ENCODE measurements at regions not wholly inside any gene's neighbourhood (a gene's known extent, or its start where the extent isn't known, plus 50 kb on each side); places are given as distances from the start of the nearest gene placed in this dataset.

- no peak for DNase-seq (ENCODE audit: low spot score)
- intact Hi-C loops (cut with DNase I) = no loop called here
Measured at GRCh38 chr15:69529141-69529540, 76.5 kb downstream of the RPLP1 start.

GRCh38 chr15:69529961-69530633, 77.5 kb downstream of the RPLP1 start:
- DNase-seq (ENCODE audit: low spot score) = no peak
- intact Hi-C loops (cut with DNase I) = no loop called here

DNA sequence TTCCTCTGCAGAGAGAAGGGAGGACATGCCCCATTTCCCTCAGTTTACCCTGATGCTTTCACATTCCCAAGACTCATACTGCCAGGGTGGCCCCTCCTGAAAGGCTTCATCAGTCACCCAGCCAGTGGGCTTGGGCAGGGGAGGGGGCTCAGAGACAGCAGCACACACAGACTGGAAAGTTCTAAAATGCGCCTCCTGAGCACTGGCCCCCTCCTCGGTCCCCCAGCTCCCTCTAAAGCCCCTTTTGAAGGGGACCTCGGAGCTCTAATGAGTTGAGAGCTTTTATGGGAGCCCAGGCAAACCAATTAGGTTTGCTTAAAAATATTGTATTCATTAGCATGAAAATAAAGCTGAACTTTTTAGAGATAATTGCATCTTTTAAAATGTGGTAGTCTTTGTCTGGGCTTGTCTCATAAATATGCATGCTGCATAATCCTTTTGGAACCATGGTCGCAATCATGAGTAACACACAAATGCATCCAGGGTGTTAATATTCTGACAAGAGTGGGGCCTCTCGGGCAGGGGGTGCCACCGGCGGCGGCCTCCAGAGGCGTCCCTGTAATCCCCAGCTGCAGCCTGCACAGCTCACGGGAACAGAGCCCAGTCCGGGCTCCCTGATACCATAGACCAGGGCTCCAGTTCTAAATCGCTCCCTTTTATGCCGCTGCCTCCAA, 78.5 kb downstream of the RPLP1 start:
- intact Hi-C loops (cut with DNase I) = no loop called here
- DNase-seq (ENCODE audit: low spot score) = no peak

- DNase-seq (ENCODE audit: low spot score) = no peak
- intact Hi-C loops (cut with DNase I) = no loop called here
Measured at GRCh38 chr15:69531665-69532027, 79.0 kb downstream of the RPLP1 start.

GRCh38 chr15:69532066-69532465, 79.4 kb downstream of the RPLP1 start:
- intact Hi-C loops (cut with DNase I) = no loop called here
- no peak for DNase-seq (ENCODE audit: low spot score)

GRCh38 chr15:69532856-69533255, 80.2 kb downstream of the RPLP1 start:
- intact Hi-C loops (cut with DNase I) = no loop called here
- no peak for DNase-seq (ENCODE audit: low spot score)

DNA sequence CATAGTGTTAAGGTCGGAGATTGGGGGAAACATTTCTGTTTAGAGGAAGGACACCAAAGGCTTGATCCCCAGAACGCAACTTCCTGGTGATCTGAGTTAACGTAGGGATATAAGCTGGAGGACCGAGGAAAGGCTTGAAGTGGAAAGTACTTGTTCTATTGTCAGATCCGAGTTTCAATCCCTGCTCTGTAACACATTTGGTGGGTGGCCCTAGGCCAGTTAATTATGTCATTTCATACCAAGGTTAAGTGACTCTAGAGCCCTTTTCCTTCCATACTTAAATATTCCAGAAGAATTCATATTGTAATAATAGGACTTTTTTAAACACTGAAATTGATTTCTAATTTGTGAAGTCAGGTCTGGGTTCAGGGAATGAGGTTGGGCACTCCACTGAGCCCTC, 80.9 kb downstream of the RPLP1 start:
- DNase-seq (ENCODE audit: low spot score) = no peak
- intact Hi-C loops (cut with DNase I) = no loop called here

DNA sequence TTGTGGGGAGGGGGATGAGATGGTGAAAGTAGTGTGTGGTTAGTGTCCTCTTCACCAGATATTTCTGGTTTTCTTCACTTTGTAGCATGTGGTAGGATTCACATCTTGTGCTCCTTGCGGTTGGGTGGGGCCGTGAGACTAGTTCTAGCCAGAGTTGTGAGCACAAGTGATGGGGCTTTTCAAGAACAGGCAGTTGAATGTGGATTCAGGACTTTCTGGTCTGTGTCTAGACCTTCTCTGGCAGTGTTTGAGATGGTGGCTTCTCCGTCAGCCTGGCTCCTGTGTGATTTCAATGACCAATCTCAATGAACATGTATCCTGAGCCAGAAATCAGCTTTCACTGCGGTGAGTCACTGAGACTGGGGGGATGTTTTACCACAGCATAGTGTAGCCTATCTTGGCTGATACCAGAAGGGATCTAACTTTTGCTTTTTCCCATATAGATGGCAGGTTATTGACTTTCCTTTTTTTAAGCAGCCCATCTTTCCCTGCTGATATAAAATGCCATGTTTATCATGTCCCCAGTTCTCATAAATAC, 82.6 kb downstream of the RPLP1 start:
- no peak for DNase-seq (ENCODE audit: low spot score)
- intact Hi-C loops (cut with DNase I) = no loop called here

DNA sequence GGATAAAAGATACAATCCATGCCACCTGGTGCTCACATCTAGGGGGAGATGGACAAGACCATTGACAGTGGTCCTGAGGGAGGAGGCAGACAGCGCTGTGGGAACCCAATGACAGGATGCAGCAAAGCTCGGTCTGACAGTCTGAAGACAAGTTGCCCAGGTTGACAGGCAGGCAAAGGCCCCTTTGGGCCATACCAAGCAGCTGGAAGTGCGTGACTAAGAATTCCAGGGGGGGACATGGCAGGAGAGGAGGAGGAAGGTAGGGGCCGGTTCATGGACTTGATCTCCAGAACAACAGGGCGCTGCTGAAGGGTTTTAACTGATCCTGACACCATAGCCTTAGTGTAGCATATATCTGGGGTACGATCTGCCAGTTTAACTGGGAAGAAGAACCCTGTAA, 83.4 kb downstream of the RPLP1 start:
- DNase-seq (ENCODE audit: low spot score) = no peak
- intact Hi-C loops (cut with DNase I) = no loop called here

GRCh38 chr15:69536726-69537512, 84.3 kb downstream of the RPLP1 start:
- intact Hi-C loops (cut with DNase I) = no loop called here
- no peak for DNase-seq (ENCODE audit: low spot score)

- intact Hi-C loops (cut with DNase I) = no loop called here
- no peak for DNase-seq (ENCODE audit: low spot score)
Measured at GRCh38 chr15:69537901-69538300, 85.3 kb downstream of the RPLP1 start.

- DNase-seq (ENCODE audit: low spot score) = no peak
- intact Hi-C loops (cut with DNase I) = no loop called here
Measured at GRCh38 chr15:69538379-69538778, 85.8 kb downstream of the RPLP1 start.

- intact Hi-C loops (cut with DNase I) = no loop called here
- DNase-seq (ENCODE audit: low spot score) = no peak
Measured at GRCh38 chr15:69539345-69539744, 86.7 kb downstream of the RPLP1 start.

DNA sequence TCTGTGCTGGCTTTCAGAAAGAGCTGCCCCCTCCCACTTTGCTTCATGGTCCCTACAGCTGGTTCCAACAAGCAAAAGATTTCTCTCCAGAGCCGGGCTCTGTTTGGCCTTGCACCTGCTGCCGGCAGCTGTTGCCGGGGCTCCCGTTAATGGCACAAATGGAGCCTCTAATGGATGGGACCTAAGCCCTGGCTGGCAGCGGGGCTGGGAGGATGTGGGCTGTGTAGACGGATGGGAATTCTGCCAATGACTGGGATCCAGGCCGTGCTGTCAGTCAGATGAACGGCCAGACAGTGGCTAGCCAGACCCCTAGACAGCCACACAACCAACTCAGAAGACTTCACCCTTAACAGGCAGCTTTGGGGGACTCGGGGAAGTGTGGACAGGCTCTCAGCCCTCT, 88.0 kb downstream of the RPLP1 start:
- DNase-seq (ENCODE audit: low spot score) = no peak
- intact Hi-C loops (cut with DNase I) = no loop called here

DNA sequence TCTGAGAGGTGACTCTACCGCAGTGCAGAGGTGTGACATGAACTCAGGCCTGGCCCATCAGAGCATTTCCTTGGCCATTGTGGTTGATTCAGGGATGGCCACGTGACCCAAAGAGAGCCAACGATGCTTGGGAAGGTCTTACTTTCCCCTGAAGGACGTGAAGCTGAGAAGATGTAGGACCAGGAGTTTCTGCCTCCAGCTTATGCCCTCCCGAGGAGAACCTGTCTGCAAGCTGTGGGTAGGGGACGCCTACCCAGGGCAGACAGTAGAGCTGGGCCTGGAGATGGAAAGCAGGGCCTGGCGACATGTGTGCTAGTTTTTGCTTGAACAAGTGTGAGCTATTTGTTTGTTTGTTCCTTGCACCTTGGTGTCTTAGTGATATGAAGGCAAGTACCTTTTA, 89.4 kb downstream of the RPLP1 start:
- no peak for DNase-seq (ENCODE audit: low spot score)
- intact Hi-C loops (cut with DNase I) = no loop called here

- intact Hi-C loops (cut with DNase I) = no loop called here
- DNase-seq (ENCODE audit: low spot score) = no peak
Measured at GRCh38 chr15:69543681-69544364, 91.2 kb downstream of the RPLP1 start.

DNA sequence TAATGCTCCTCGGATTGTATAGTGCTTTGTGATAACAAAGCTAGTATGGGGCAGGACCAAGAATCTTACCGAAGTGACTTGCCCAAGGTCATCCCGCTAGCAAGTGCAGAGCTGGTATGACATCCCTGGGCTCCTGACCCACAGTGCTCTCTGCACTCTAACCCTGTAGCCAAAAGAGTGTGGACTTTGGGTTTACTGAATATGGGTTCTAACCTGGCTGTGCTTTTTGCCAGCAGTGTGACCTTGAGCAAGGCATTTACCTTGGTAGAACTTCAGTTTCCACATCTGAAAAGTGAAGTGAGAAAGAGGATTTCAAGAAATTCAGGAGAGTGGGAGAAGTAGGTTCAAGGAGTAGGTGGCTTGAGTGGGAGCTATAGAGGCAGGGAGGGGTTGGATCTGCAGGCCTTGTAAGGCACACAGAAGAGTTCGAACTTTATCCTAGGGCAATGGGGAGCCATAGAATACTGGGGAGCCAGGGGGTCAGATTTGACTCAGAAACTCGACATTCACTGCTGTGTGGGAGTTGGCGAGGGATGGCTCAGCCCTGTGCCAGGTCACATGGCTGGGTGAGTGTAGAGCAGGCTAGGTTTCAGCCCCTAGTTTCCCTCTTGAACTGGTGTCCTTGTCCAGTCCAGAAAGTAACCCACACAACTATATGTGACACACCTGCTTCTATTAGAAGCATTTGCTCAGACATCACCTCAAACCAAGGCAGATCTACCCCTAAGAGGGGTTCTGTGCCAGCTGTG, 91.9 kb downstream of the RPLP1 start:
- intact Hi-C loops (cut with DNase I) = no loop called here
- DNase-seq (ENCODE audit: low spot score) = no peak

- no peak for DNase-seq (ENCODE audit: low spot score)
- intact Hi-C loops (cut with DNase I) = no loop called here
Measured at GRCh38 chr15:69546182-69546581, 93.6 kb downstream of the RPLP1 start.

DNA sequence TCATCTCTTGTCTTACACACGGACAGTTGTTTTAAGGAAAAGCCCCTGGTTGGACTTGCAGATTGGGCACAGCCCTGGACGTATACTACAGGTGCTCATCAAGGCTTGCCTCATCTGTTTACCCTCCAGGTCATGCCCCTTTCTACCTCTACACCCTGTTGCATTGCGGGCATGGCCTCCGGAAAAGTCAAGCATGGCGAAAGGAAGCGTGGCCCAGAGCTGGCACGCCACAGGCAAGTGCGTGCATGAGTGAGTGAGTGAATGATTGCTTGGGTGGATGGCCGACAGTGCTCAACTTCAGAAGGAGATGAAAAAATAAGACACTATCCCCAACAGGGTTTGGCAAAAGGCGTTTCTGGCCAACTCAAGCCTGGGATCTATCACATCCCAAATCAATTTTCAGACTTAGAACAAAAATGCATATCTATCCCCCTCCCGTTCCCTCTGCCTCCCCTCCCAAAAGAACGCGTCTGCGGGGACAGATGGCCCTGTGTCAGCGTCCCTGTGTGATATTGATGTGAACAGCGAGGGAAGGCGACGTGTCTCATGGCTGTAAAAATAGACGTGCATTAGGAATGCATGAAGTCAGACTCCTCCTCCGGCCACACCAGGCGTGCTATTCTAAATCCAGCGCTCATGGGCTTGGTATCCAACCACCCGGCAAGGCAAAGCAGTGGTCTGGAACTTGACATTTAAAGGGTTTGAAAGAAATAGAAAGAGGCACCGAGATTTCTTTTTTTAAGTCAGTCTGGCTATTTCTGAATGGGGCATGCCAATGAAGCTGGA, 96.0 kb downstream of the RPLP1 start:
- intact Hi-C loops (cut with DNase I) = no loop called here
- peak; percentile 79 for DNase-seq (ENCODE audit: low spot score)
